HUES6 (cell line): ENCODE measurements at regions not wholly inside any gene's neighbourhood (a gene's known extent, or its start where the extent isn't known, plus 50 kb on each side); places are given as distances from the start of the nearest gene placed in this dataset.
"Not testable (repeated sequence)": the region's sequence is repeated elsewhere in the genome, so short reads cannot be mapped to it uniquely, and the experiment has no call there.

Experiments used
- H3K27ac ChIP-seq: 2 replicates; pipeline ENCODE4 v1.7.0; 2013; ENCODE audit warnings: low read depth, mild to moderate bottlenecking, low read length, inconsistent platforms
- H3K27me3 ChIP-seq: 2 replicates; pipeline ENCODE4 v1.6.1; 2013; ENCODE audit warnings: low read length; ENCODE audit not compliant: control insufficient read depth, insufficient read depth
- H3K36me3 ChIP-seq: 2 replicates; pipeline ENCODE4 v1.6.1; 2013; ENCODE audit warnings: low read length; ENCODE audit not compliant: control insufficient read depth, insufficient read depth
- H3K4me1 ChIP-seq: 2 replicates; pipeline ENCODE4 v1.6.1; 2013; ENCODE audit warnings: low read length; ENCODE audit not compliant: control insufficient read depth, insufficient read depth
- H3K4me3 ChIP-seq: 2 replicates; pipeline ENCODE4 v1.5.1; 2013; ENCODE audit warnings: low read depth, low read length
- H3K9ac ChIP-seq: one replicate; pipeline ENCODE4 v1.6.1; 2013; ENCODE audit warnings: mild to moderate bottlenecking, low read length
- H3K9me3 ChIP-seq: 2 replicates; pipeline ENCODE4 v1.6.1; 2013; ENCODE audit warnings: low read depth, low read length; ENCODE audit not compliant: control insufficient read depth, insufficient read depth

DNA sequence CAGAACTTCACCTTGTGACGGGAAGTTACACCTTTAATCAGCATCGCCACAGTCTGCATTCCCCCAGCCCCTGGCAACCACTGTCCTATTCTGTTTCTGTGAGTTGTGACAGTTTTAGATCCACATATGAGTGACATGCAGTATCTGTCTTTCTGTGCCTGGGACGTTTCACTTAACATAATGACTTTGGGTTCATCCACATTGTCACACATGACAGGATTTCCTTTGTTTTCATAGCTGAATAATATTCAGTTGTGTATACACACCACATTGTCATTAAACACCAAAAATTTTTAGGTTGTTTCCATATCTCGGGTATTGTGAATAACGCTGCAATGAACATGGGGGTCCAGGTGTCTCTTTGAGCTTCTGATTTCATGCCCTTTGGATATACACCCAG, 62.6 kb upstream of the BDH1 start:
- H3K27me3 ChIP-seq, H3K27ac ChIP-seq, H3K9ac ChIP-seq, H3K4me1 ChIP-seq, H3K4me3 ChIP-seq: not testable (repeated sequence)
- peaks cover 76% of the 10 kb centered on the region for H3K36me3 ChIP-seq
- H3K9me3 ChIP-seq, result peaks cover 14% of the 10 kb centered on the region; the same call in 1 of the 2 replicates

- H3K4me3 ChIP-seq, result no peak overlapping the region
- peaks cover 91% of the 10 kb centered on the region for H3K36me3 ChIP-seq
- H3K9me3 ChIP-seq, result peaks cover 17% of the 10 kb centered on the region; the same call in 1 of the 2 replicates
- H3K27me3 ChIP-seq, result no peaks in the 10 kb centered on the region
- H3K4me1 ChIP-seq, result no peaks in the 10 kb centered on the region
- H3K27ac ChIP-seq, result no peak overlapping the region
- no peak overlapping the region for H3K9ac ChIP-seq
Observed at GRCh38 chr3:197615430-197615829, 59.7 kb upstream of the BDH1 start.

GRCh38 chr3:197614134-197614533, 58.4 kb upstream of the BDH1 start:
- Histone ChIP-seq H3K9me3 (peaks cover 20% of the 10 kb centered on the region; the same call in 1 of the 2 replicates), H3K36me3 (peaks cover 84% of the 10 kb centered on the region)
- not testable (repeated sequence) for H3K4me3 ChIP-seq, H3K4me1 ChIP-seq, H3K27me3 ChIP-seq, H3K9ac ChIP-seq, H3K27ac ChIP-seq

GRCh38 chr3:197613199-197613598, 57.4 kb upstream of the BDH1 start:
- Histone ChIP-seq H3K27me3 (no peaks in the 10 kb centered on the region), H3K4me1 (no peaks in the 10 kb centered on the region), H3K27ac (no peak overlapping the region), H3K4me3 (no peak overlapping the region), H3K9me3 (peaks cover 20% of the 10 kb centered on the region; the same call in 1 of the 2 replicates), H3K9ac (no peak overlapping the region), H3K36me3 (peaks cover 84% of the 10 kb centered on the region)

DNA sequence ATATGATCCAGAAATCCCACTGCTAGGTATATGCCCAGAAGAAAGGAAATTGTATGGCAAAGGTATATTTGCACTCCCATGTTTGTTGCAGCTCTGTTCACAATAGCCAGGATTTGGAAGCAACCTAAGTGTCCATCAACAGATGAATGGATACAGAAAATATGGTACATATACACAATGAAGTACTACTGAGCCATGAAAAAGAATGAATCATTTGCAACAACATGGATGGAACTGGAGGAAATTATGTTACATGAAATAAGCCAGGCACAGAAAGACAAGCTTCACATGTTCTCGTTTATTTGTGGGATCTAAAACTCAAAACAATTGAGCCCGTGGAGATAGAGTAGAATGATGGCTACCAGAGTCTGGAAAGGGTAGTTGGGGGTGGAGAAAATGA, 55.5 kb upstream of the BDH1 start:
- peaks cover 88% of the 10 kb centered on the region for H3K36me3 ChIP-seq
- H3K9me3 ChIP-seq, result peaks cover 21% of the 10 kb centered on the region; the same call in 1 of the 2 replicates
- no peak overlapping the region for H3K4me3 ChIP-seq
- H3K27me3 ChIP-seq, result no peaks in the 10 kb centered on the region
- no peak overlapping the region for H3K27ac ChIP-seq
- no peak overlapping the region for H3K9ac ChIP-seq
- H3K4me1 ChIP-seq, result no peaks in the 10 kb centered on the region

DNA sequence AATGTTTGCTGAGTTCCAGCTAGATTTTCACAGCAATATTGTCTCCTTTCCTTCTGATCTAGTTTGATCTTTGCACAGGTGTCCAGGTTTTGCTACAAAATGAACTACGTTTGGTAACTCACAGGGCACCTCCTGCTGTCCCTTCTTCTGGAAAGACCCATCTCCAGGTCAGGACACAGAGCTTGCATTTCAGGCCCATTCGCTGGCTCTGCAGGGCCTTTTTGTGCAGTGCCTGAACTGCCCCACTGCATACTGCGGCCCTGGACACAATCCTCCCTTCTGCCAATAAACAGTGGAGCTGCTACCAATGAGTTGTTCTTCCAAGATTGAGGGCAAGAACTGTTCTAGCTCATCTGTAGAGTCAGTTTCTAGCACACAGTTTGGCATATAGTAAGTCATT, 50.7 kb upstream of the BDH1 start:
- no peaks in the 10 kb centered on the region for H3K27me3 ChIP-seq
- no peak overlapping the region for H3K9ac ChIP-seq
- peaks cover 50% of the 10 kb centered on the region for H3K36me3 ChIP-seq
- no peaks in the 10 kb centered on the region for H3K4me1 ChIP-seq
- no peak overlapping the region for H3K27ac ChIP-seq
- H3K4me3 ChIP-seq, result no peak overlapping the region
- peaks cover 23% of the 10 kb centered on the region for H3K9me3 ChIP-seq
